ENCODE measurements at regions not wholly inside any gene's neighbourhood (a gene's known extent, or its start where the extent isn't known, plus 50 kb on each side); places are given as distances from the start of the nearest gene placed in this dataset.
"Not testable (repeated sequence)": the region's sequence is repeated elsewhere in the genome, so short reads cannot be mapped to it uniquely, and the experiment has no call there.

DNA sequence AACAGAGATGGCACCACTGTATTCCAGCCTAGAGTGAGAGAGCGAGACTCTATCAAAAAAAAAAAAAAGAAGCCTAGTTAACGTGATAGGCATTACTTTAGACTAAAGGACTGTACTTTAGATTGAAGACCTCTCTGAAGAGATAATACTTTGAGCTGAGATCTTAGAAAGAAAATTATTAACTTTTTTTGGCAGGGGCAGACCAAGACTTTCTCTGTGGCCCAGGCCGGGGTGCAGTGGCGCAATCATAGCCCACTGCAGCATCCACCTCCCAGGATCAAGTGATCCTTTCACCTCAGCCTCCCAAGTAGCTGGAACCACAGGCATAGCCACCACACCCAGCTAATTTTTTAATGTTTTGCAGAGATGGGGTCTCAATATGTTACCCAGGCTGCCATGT, 75.7 kb upstream of the TNRC6A start:
- Histone ChIP-seq H3K9me3 (ENCODE audit: control insufficient read depth in 2 of 2, low read length in 2 of 2) (no peaks in the 10 kb centered on the region), H3K36me3 (ENCODE audit: control insufficient read depth in 2 of 2, insufficient read depth in 2 of 2, low read length in 2 of 2) (no peaks in the 10 kb centered on the region), H3K4me1 (ENCODE audit: control insufficient read depth in 2 of 2, insufficient read depth in 2 of 2, low read length in 2 of 2) (no peaks in the 10 kb centered on the region), H3K27ac (ENCODE audit: low read depth in 2 of 2, low read length in 2 of 2) (no peak overlapping the region), H3K4me3 (ENCODE audit: low read length in 2 of 2) (no peak overlapping the region), H3K9ac (ENCODE audit: low read depth in 1 of 2, low read length in 2 of 2) (no peak overlapping the region), H3K27me3 (ENCODE audit: control insufficient read depth in 2 of 2, insufficient read depth in 2 of 2, low read length in 2 of 2) (no peaks in the 10 kb centered on the region)

- not testable (repeated sequence) for H3K27me3 ChIP-seq (ENCODE audit: control insufficient read depth in 2 of 2, insufficient read depth in 2 of 2, low read length in 2 of 2); H3K4me3 ChIP-seq (ENCODE audit: low read length in 2 of 2); H3K9ac ChIP-seq (ENCODE audit: low read depth in 1 of 2, low read length in 2 of 2); H3K36me3 ChIP-seq (ENCODE audit: control insufficient read depth in 2 of 2, insufficient read depth in 2 of 2, low read length in 2 of 2); H3K9me3 ChIP-seq (ENCODE audit: control insufficient read depth in 2 of 2, low read length in 2 of 2); H3K27ac ChIP-seq (ENCODE audit: low read depth in 2 of 2, low read length in 2 of 2); H3K4me1 ChIP-seq (ENCODE audit: control insufficient read depth in 2 of 2, insufficient read depth in 2 of 2, low read length in 2 of 2)
These were observed 63.5 kb upstream of the TNRC6A start for GRCh38 chr16:24665942-24666341.

- Histone ChIP-seq H3K27me3 (ENCODE audit: control insufficient read depth in 2 of 2, insufficient read depth in 2 of 2, low read length in 2 of 2) (peaks cover 4 to 6% of the 10 kb centered on the region in 2 donors), H3K9me3 (ENCODE audit: control insufficient read depth in 2 of 2, low read length in 2 of 2) (no peaks in the 10 kb centered on the region), H3K27ac (ENCODE audit: low read depth in 2 of 2, low read length in 2 of 2) (no peak overlapping the region), H3K9ac (ENCODE audit: low read depth in 1 of 2, low read length in 2 of 2) (no peak overlapping the region), H3K4me1 (ENCODE audit: control insufficient read depth in 2 of 2, insufficient read depth in 2 of 2, low read length in 2 of 2) (no peaks in the 10 kb centered on the region), H3K36me3 (ENCODE audit: control insufficient read depth in 2 of 2, insufficient read depth in 2 of 2, low read length in 2 of 2) (no peaks in the 10 kb centered on the region), H3K4me3 (ENCODE audit: low read length in 2 of 2) (no peak overlapping the region)
These were observed 62.1 kb upstream of the TNRC6A start for GRCh38 chr16:24667244-24667764.

- Histone ChIP-seq H3K4me3 (ENCODE audit: low read length in 2 of 2) (no peak overlapping the region), H3K36me3 (ENCODE audit: control insufficient read depth in 2 of 2, insufficient read depth in 2 of 2, low read length in 2 of 2) (no peaks in the 10 kb centered on the region), H3K27me3 (ENCODE audit: control insufficient read depth in 2 of 2, insufficient read depth in 2 of 2, low read length in 2 of 2) (peaks cover 4 to 6% of the 10 kb centered on the region in 2 donors), H3K9me3 (ENCODE audit: control insufficient read depth in 2 of 2, low read length in 2 of 2) (no peaks in the 10 kb centered on the region), H3K27ac (ENCODE audit: low read depth in 2 of 2, low read length in 2 of 2) (peak overlapping the region in 1 of 2 donors; percentile 47), H3K9ac (ENCODE audit: low read depth in 1 of 2, low read length in 2 of 2) (no peak overlapping the region), H3K4me1 (ENCODE audit: control insufficient read depth in 2 of 2, insufficient read depth in 2 of 2, low read length in 2 of 2) (no peaks in the 10 kb centered on the region)
These were observed 60.9 kb upstream of the TNRC6A start for GRCh38 chr16:24668481-24669061.

GRCh38 chr16:24670623-24671454, 58.6 kb upstream of the TNRC6A start:
- H3K4me3 ChIP-seq (ENCODE audit: low read length in 2 of 2), result no peak overlapping the region
- H3K27me3 ChIP-seq (ENCODE audit: control insufficient read depth in 2 of 2, insufficient read depth in 2 of 2, low read length in 2 of 2), result peaks cover 4 to 6% of the 10 kb centered on the region in 2 donors
- H3K4me1 ChIP-seq (ENCODE audit: control insufficient read depth in 2 of 2, insufficient read depth in 2 of 2, low read length in 2 of 2), result no peaks in the 10 kb centered on the region
- H3K9ac ChIP-seq (ENCODE audit: low read depth in 1 of 2, low read length in 2 of 2), result no peak overlapping the region
- no peaks in the 10 kb centered on the region for H3K36me3 ChIP-seq (ENCODE audit: control insufficient read depth in 2 of 2, insufficient read depth in 2 of 2, low read length in 2 of 2)
- H3K9me3 ChIP-seq (ENCODE audit: control insufficient read depth in 2 of 2, low read length in 2 of 2), result no peaks in the 10 kb centered on the region
- H3K27ac ChIP-seq (ENCODE audit: low read depth in 2 of 2, low read length in 2 of 2), result no peak overlapping the region

DNA sequence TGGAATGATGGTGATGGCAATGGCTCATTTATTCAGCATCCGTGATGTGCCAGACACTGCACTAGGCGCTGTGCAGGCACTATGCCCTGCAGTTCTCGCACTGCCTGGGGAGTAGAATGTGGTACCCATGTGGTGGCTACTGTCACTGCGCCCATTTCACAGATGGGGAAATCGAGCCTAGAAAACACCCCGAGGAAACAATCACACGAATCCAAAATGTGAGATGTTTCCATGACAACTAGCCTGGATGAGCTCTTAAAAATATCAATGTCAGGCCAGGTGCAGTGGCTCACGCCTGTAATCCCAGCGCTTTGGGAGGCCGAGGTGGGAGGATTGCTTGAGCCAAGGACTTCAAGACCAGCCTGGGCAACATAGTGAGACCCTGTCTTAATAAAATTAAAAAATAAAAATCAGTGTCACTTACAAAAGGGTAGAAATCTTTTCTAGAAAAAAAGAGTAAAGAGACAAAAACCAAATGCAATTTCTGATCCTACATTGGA, 57.9 kb upstream of the TNRC6A start:
- peaks cover 4 to 6% of the 10 kb centered on the region in 2 donors for H3K27me3 ChIP-seq (ENCODE audit: control insufficient read depth in 2 of 2, insufficient read depth in 2 of 2, low read length in 2 of 2)
- no peak overlapping the region for H3K27ac ChIP-seq (ENCODE audit: low read depth in 2 of 2, low read length in 2 of 2)
- H3K36me3 ChIP-seq (ENCODE audit: control insufficient read depth in 2 of 2, insufficient read depth in 2 of 2, low read length in 2 of 2), result no peaks in the 10 kb centered on the region
- no peaks in the 10 kb centered on the region for H3K9me3 ChIP-seq (ENCODE audit: control insufficient read depth in 2 of 2, low read length in 2 of 2)
- H3K4me1 ChIP-seq (ENCODE audit: control insufficient read depth in 2 of 2, insufficient read depth in 2 of 2, low read length in 2 of 2), result no peaks in the 10 kb centered on the region
- H3K9ac ChIP-seq (ENCODE audit: low read depth in 1 of 2, low read length in 2 of 2), result no peak overlapping the region
- H3K4me3 ChIP-seq (ENCODE audit: low read length in 2 of 2), result no peak overlapping the region

GRCh38 chr16:24673155-24673554, 56.3 kb upstream of the TNRC6A start:
- Histone ChIP-seq H3K4me3 (ENCODE audit: low read length in 2 of 2) (no peak overlapping the region), H3K27ac (ENCODE audit: low read depth in 2 of 2, low read length in 2 of 2) (no peak overlapping the region), H3K4me1 (ENCODE audit: control insufficient read depth in 2 of 2, insufficient read depth in 2 of 2, low read length in 2 of 2) (no peaks in the 10 kb centered on the region), H3K9ac (ENCODE audit: low read depth in 1 of 2, low read length in 2 of 2) (no peak overlapping the region), H3K36me3 (ENCODE audit: control insufficient read depth in 2 of 2, insufficient read depth in 2 of 2, low read length in 2 of 2) (no peaks in the 10 kb centered on the region), H3K9me3 (ENCODE audit: control insufficient read depth in 2 of 2, low read length in 2 of 2) (no peaks in the 10 kb centered on the region), H3K27me3 (ENCODE audit: control insufficient read depth in 2 of 2, insufficient read depth in 2 of 2, low read length in 2 of 2) (peaks cover 4 to 6% of the 10 kb centered on the region in 2 donors)

DNA sequence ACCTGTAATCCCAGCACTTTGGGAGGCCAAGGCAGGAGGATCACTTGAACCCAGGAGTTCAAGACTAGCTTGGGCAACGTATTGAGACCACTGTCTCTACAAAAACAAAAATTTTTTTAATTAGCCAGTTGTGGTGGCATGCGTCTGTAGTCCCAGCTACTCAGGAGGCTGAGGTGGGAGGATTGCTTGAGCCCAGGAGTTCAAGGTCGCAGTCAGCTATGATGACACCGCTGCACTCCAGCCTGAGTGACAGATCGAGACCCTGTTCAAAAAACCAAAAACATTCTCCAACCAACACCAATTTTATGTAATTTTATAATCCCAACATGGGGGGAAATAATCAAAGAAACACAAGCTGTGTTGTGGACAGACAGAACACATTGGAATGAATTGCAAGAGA, 54.6 kb upstream of the TNRC6A start:
- Histone ChIP-seq H3K27me3 (ENCODE audit: control insufficient read depth in 2 of 2, insufficient read depth in 2 of 2, low read length in 2 of 2) (peaks cover 4 to 6% of the 10 kb centered on the region in 2 donors), H3K27ac (ENCODE audit: low read depth in 2 of 2, low read length in 2 of 2) (no peak overlapping the region), H3K9ac (ENCODE audit: low read depth in 1 of 2, low read length in 2 of 2) (no peak overlapping the region), H3K36me3 (ENCODE audit: control insufficient read depth in 2 of 2, insufficient read depth in 2 of 2, low read length in 2 of 2) (no peaks in the 10 kb centered on the region), H3K9me3 (ENCODE audit: control insufficient read depth in 2 of 2, low read length in 2 of 2) (no peaks in the 10 kb centered on the region), H3K4me3 (ENCODE audit: low read length in 2 of 2) (no peak overlapping the region), H3K4me1 (ENCODE audit: control insufficient read depth in 2 of 2, insufficient read depth in 2 of 2, low read length in 2 of 2) (no peaks in the 10 kb centered on the region)

DNA sequence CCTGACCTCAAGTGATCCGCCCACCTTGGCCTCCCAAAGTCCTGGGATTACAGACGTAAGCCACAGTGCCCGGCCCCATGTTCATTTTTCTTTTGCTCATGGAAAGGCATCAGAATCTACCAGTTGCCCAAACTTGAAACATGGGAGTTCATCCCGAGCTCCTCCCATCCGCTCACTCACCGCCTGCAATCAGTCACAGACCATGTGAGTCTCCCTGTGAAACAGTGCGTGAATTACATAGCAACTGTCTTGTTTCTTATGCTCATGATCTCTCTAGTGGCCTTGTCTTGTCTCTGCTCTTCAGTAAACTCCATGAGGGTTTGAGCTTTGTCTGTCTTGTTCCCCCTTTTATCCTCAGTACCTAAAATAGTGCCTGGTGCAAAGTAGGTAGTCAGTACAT, 52.1 kb upstream of the TNRC6A start:
- no peaks in the 10 kb centered on the region for H3K27me3 ChIP-seq (ENCODE audit: control insufficient read depth in 2 of 2, insufficient read depth in 2 of 2, low read length in 2 of 2)
- no peaks in the 10 kb centered on the region for H3K4me1 ChIP-seq (ENCODE audit: control insufficient read depth in 2 of 2, insufficient read depth in 2 of 2, low read length in 2 of 2)
- H3K9me3 ChIP-seq (ENCODE audit: control insufficient read depth in 2 of 2, low read length in 2 of 2), result no peaks in the 10 kb centered on the region
- no peak overlapping the region for H3K9ac ChIP-seq (ENCODE audit: low read depth in 1 of 2, low read length in 2 of 2)
- H3K36me3 ChIP-seq (ENCODE audit: control insufficient read depth in 2 of 2, insufficient read depth in 2 of 2, low read length in 2 of 2), result no peaks in the 10 kb centered on the region
- H3K27ac ChIP-seq (ENCODE audit: low read depth in 2 of 2, low read length in 2 of 2), result no peak overlapping the region
- no peak overlapping the region for H3K4me3 ChIP-seq (ENCODE audit: low read length in 2 of 2)

All from mucosa of rectum (tissue), 2 donors.